Gastrocnemius medialis (tissue), 4 donors: ENCODE measurements at regions not wholly inside any gene's neighbourhood (a gene's known extent, or its start where the extent isn't known, plus 50 kb on each side); places are given as distances from the start of the nearest gene placed in this dataset.

Source experiments
- ATAC-seq, 2 donors: fragments of 150-250 bp; one replicate each; pipeline ENCODE4 v1.9.1; 2016
- DNase-seq, 2 donors: peaks; one replicate each; pipeline ENCODE4 v3.0.0-alpha.2; 2019
- H3K27ac ChIP-seq, 4 donors: fragments of 200-600 bp; sonication (generic); 1 replicate in 1 of 4; 2 replicates in 3 of 4; pipeline ENCODE4 v1.5.1; 2016 to 2018; ENCODE audit warnings: mild to moderate bottlenecking in 2 of 4, moderate library complexity in 1 of 4
- H3K27me3 ChIP-seq, 3 donors: fragments of 200-600 bp; sonication (generic) in 2 of 3; 1 replicate in 1 of 3; 2 replicates in 2 of 3; pipeline versions ENCODE4 v1.5.1 to v1.6.0; 2016 to 2019; ENCODE audit warnings: mild to moderate bottlenecking in 1 of 3, moderate library complexity in 1 of 3
- H3K36me3 ChIP-seq, 2 donors: fragments of 200-600 bp; sonication (generic) in 1 of 2; one replicate each; pipeline ENCODE4 v1.5.1; 2017 to 2018
- H3K4me1 ChIP-seq, 2 donors: fragments of 200-600 bp; sonication (generic) in 1 of 2; one replicate each; pipeline ENCODE4 v1.5.1; 2016 to 2017; ENCODE audit warnings: mild to moderate bottlenecking in 2 of 2
- H3K4me3 ChIP-seq, 4 donors: fragments of 200-600 bp; sonication (generic) in 3 of 4; 1 replicate in 1 of 4; 2 replicates in 3 of 4; pipeline ENCODE4 v1.5.1; 2016 to 2019; ENCODE audit warnings: mild to moderate bottlenecking in 2 of 4
- H3K9me3 ChIP-seq, 3 donors: fragments of 200-600 bp; sonication (generic) in 2 of 3; 1 replicate in 1 of 3; 2 replicates in 2 of 3; pipeline ENCODE4 v1.5.1; 2016 to 2019
- POLR2A ChIP-seq, 2 donors: fragments of 450-650 bp; IDR thresholded peaks; one replicate each; pipeline ENCODE4 v1.6.1; 2017; ENCODE audit warnings: antibody characterized with exemption in 2 of 2, mild to moderate bottlenecking in 2 of 2, moderate library complexity in 2 of 2
- in situ Hi-C, 4 donors: fragments of 200-750 bp; cut with MboI; loops; one replicate each; pipeline versions ENCODE4 v1.15.0 to v1.8.0; 2017; ENCODE audit warnings: low sequenced_read_pairs in 4 of 4
- intact Hi-C: fragments of 100-400 bp; cut with DNase I; formaldehyde crosslinking; loops from one replicate; pipeline ENCODE4 v1.15.1; 2023; ENCODE audit warnings: low total_unique reads
- TF ChIP-seq, protein P1 (sequence below), 5 experiments: fragments of 450-650 bp in 3 of 5; fragments of 200-600 bp in 2 of 5; sonication (generic) in 2 of 5; IDR thresholded peaks in 4 of 5; conservative IDR thresholded peaks in 1 of 5; 1 replicate in 4 of 5; 2 replicates in 1 of 5; pipeline ENCODE4 v1.5.1; 2016 to 2019; ENCODE audit warnings: antibody characterized with exemption in 5 of 5, mild to moderate bottlenecking in 3 of 5, moderate library complexity in 3 of 5

DNA sequence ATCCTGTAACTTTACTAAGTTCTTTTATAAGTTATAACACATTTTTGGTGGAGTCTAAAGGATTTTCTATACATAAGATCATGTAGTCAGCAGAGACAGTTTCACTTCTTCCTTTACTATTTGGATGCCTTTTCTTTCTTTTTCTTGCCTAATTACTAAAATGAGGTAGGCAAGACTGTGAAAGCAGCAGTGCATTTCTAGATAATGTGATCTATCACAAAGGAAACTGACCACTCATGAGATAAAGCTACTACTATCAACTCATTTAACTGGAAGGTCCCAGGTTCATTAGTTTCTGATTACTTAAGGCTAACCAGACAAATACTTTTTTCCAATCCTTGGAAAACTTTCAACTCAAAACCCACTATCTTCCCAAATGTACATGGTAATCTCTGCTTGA is 196.2 kb upstream of the E2F8 start:
- Histone ChIP-seq H3K36me3 (no peaks in the 10 kb centered on the region), H3K4me1 (no peaks in the 10 kb centered on the region), H3K9me3 (no peaks in the 10 kb centered on the region), H3K27ac (no peak overlapping the region), H3K4me3 (no peak overlapping the region), H3K27me3 (no peaks in the 10 kb centered on the region)
- no peak for TF ChIP-seq POLR2A (IDR thresholded peaks at IDR 0.05)
- TF ChIP-seq, protein P1, sequence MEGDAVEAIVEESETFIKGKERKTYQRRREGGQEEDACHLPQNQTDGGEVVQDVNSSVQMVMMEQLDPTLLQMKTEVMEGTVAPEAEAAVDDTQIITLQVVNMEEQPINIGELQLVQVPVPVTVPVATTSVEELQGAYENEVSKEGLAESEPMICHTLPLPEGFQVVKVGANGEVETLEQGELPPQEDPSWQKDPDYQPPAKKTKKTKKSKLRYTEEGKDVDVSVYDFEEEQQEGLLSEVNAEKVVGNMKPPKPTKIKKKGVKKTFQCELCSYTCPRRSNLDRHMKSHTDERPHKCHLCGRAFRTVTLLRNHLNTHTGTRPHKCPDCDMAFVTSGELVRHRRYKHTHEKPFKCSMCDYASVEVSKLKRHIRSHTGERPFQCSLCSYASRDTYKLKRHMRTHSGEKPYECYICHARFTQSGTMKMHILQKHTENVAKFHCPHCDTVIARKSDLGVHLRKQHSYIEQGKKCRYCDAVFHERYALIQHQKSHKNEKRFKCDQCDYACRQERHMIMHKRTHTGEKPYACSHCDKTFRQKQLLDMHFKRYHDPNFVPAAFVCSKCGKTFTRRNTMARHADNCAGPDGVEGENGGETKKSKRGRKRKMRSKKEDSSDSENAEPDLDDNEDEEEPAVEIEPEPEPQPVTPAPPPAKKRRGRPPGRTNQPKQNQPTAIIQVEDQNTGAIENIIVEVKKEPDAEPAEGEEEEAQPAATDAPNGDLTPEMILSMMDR (IDR thresholded peaks at IDR 0.05 in 4 of 5, conservative IDR thresholded peaks at IDR 0.05 in 1 of 5), result no peak
- intact Hi-C loops (no loop called here), in situ Hi-C loops (no loop called here)
- ATAC-seq (no peak), DNase-seq (no peak)

GRCh38 chr11:19435306-19435989 is 194.7 kb upstream of the E2F8 start:
- no peak overlapping the region for H3K27ac ChIP-seq
- intact Hi-C loops (no loop called here), in situ Hi-C loops (no loop called here)
- H3K36me3 ChIP-seq, result no peaks in the 10 kb centered on the region
- H3K9me3 ChIP-seq, result no peaks in the 10 kb centered on the region
- H3K4me3 ChIP-seq, result no peak overlapping the region
- TF ChIP-seq, protein P1 (IDR thresholded peaks at IDR 0.05 in 4 of 5, conservative IDR thresholded peaks at IDR 0.05 in 1 of 5), result no peak
- no peak for TF ChIP-seq POLR2A (IDR thresholded peaks at IDR 0.05)
- H3K4me1 ChIP-seq, result no peaks in the 10 kb centered on the region
- H3K27me3 ChIP-seq, result no peaks in the 10 kb centered on the region
- DNase-seq (no peak), ATAC-seq (no peak)

- H3K36me3 ChIP-seq, result no peaks in the 10 kb centered on the region
- ATAC-seq (no peak), DNase-seq (no peak)
- H3K4me1 ChIP-seq, result no peaks in the 10 kb centered on the region
- no peaks in the 10 kb centered on the region for H3K9me3 ChIP-seq
- no peak for TF ChIP-seq POLR2A (IDR thresholded peaks at IDR 0.05)
- TF ChIP-seq, protein P1 (IDR thresholded peaks at IDR 0.05 in 4 of 5, conservative IDR thresholded peaks at IDR 0.05 in 1 of 5), result no peak
- H3K27ac ChIP-seq, result no peak overlapping the region
- no peaks in the 10 kb centered on the region for H3K27me3 ChIP-seq
- in situ Hi-C loops, result no loop called here
- no peak overlapping the region for H3K4me3 ChIP-seq
- intact Hi-C loops, result no loop called here
Observed at GRCh38 chr11:19433791-19434190, 193.0 kb upstream of the E2F8 start.

GRCh38 chr11:19433367-19433766 is 192.6 kb upstream of the E2F8 start:
- DNase-seq, result no peak
- Histone ChIP-seq H3K4me1 (no peaks in the 10 kb centered on the region), H3K27ac (no peak overlapping the region), H3K27me3 (no peaks in the 10 kb centered on the region), H3K9me3 (no peaks in the 10 kb centered on the region), H3K4me3 (no peak overlapping the region), H3K36me3 (no peaks in the 10 kb centered on the region)
- TF ChIP-seq, protein P1 (IDR thresholded peaks at IDR 0.05 in 4 of 5, conservative IDR thresholded peaks at IDR 0.05 in 1 of 5), result no peak
- no peak for TF ChIP-seq POLR2A (IDR thresholded peaks at IDR 0.05)
- in situ Hi-C loops (no loop called here), intact Hi-C loops (no loop called here)
- no peak for ATAC-seq
